HG02623 (cell line): ENCODE measurements at regions not wholly inside any gene's neighbourhood (a gene's known extent, or its start where the extent isn't known, plus 50 kb on each side); places are given as distances from the start of the nearest gene placed in this dataset.
"Not testable (repeated sequence)": the region's sequence is repeated elsewhere in the genome, so short reads cannot be mapped to it uniquely, and the experiment has no call there.

Experiments
- ATAC-seq: cut with Tn5 transposase; IDR thresholded peaks from one replicate; pipeline ENCODE4 v1.9.1; 2021; ENCODE audit warnings: moderate library complexity; ENCODE audit not compliant: unreplicated experiment

DNA sequence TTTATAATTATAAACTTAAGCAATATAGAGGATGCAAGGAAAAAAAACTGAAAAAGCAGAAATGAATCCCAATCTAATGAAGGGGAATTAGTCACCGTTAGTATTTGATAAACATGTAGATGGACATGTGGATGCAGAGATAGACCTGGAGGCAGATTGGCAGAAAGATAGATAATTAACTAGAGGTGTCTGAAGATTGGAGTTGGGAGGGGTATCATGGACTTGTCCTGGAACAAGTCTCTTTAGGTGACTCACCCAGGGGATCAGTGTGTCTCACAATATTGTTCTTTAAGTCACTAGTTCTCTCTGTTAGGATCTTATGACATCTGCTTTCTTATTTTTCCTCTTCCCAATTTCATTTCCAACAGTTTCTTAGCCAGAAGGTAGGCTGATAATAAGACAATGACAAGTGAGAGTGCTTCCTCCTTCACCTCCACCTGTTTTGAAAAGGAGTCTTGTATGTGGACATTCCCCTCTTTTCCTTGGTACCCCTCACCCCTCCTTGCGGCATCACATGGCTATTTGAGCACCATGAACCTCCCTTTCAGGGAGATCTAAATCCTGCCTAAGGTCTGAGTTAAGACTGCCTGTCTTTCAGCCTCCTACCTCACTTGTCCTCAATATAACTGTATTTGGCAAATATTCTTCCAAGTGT, 987.7 kb downstream of the TSN start:
- ATAC-seq: no peak

DNA sequence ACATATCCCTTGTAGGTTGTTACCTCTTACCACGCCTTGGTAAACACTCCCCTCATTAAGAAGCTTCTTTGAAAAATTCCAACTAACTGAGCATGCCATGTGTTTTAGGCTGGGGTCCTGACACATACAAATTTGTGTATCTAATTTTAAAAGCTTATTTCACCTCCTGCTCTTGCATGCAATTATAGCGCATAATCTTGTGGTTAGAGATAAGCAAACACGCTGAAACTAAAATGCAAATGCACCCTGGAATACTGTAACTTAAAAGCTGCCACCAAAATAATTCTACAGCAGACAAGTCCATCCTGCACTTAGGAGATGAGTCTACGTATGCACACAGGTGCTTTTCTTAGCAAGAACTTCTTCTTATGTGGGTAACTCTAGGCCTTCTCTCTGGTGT, 990.2 kb downstream of the TSN start:
- no peak for ATAC-seq

DNA sequence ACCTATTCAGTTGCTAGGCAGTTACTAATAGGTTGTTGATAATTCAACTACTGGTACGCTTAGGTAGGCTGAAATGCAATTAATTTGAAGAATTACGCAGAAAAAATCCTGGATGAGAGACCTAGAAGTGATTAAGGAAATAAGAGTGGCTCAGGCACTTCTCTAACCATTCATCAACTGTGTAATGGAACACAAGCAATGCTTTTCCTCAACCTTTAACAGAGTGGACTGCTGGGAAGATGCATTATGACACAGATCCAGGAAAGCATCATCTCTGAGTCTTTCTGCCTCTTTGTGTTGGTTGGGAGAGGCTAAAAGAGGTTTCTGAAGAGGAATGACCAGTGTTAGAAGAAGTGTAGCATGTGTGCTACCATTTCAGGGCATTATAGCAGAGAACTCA, 992.2 kb downstream of the TSN start:
- no peak for ATAC-seq

- ATAC-seq: no peak
Observed at GRCh38 chr2:122748552-122749011, 993.1 kb downstream of the TSN start.

DNA sequence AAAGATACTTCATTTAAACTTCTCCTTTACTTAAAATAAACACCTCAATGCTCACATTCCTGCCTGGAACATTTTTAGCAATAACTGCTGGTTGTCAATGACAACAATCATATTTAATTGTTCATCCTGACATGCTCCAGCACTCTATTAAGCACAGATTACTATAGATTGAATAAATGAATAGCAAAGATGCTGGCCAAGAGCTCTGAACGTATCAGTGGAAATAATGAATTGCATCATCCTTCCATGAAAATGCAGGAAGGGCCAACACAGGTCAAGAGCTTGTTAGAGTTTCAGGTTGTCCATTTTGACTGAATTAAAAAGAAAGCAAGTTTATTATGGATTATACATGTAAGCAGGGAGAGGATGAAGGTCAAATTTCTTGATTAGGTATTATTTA, 994.0 kb downstream of the TSN start:
- ATAC-seq: no peak

- ATAC-seq: no peak
Observed at GRCh38 chr2:122750095-122750494, 994.6 kb downstream of the TSN start.

GRCh38 chr2:122750808-122751207, 995.4 kb downstream of the TSN start:
- no peak for ATAC-seq

GRCh38 chr2:122753336-122753735, 997.9 kb downstream of the TSN start:
- no peak for ATAC-seq

DNA sequence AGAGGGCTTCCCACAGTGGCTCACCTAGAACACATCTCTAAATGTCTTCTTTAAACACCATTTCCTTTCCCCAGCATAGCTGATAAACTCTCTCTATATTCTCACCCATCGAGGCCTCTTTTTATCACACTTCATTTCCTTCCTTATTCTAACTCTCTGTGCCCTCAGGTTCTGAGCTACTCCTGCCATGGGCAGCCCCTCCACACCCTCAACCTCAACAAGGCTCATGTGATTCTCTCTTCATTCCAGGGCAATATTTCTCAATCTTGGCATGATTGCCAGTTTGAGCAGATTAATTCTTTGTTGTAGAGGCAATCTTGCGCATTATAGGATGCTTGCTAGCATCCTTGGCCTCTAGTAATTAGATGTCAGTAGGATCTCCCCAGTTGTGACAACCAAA, 999.1 kb downstream of the TSN start:
- no peak for ATAC-seq

DNA sequence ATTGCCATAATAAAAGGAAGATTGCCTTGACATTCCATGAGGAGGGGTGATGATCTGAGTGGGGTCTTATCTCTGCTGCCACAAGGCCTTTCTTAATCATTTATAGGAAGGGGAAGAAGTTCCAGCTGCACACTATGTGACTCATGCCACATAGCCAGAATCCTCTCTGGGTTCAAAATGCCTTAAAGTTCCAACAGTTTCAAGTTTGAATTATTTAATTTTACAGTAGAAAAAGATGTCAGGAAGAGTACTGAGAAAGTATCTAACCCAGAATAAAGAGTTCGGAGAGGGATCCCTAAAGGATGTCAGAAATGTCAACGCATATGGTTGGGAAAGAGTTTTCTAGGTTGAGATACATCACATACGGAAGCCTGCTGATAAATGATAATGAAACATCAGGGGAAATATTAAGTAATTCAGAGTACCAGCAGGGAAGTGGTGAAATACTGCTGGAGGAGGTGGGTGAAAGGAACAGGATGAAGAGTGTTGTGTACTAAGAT, 999.9 kb downstream of the TSN start:
- no peak for ATAC-seq

DNA sequence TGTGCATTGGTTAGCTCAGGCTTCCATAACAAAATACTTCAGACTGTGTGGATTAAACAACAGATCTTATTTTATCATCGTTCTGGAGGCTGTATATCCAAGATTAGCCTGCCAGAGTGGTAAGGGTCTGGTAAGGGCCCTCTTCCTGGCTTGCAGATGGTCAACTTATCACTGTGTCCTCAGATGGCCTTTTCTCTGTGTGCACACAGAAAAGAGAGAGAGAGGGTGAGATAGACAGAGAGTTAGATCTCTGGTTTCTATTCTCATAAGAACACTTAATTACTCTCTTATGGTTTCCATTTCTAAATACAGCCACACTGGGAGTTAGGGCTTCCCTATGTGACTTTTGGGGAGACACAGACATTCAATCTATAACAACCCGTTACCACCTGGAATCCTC, 1003.5 kb downstream of the TSN start:
- ATAC-seq: no peak

GRCh38 chr2:122764014-122764413, 1008.6 kb downstream of the TSN start:
- no peak for ATAC-seq

- ATAC-seq: no peak
Observed at GRCh38 chr2:122780251-122780650, 1024.8 kb downstream of the TSN start.

DNA sequence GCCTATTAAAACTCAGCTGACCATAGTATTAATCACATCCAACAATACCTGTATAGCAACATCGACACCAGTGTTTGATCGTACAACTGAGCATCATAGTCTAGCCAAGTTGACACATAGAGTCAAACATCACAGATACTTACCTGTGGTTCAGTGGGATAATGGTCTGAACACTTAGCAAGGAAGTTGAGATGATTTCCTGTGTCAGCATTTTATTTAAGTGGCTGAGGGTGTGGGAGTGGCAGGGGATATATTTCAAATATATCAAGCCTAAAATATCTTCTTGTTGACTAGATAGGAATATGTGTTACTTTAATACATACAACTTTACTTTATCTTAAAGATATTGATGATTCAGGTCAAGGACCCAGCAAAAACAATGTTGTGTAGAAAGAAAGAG, 1038.6 kb downstream of the TSN start:
- no peak for ATAC-seq

DNA sequence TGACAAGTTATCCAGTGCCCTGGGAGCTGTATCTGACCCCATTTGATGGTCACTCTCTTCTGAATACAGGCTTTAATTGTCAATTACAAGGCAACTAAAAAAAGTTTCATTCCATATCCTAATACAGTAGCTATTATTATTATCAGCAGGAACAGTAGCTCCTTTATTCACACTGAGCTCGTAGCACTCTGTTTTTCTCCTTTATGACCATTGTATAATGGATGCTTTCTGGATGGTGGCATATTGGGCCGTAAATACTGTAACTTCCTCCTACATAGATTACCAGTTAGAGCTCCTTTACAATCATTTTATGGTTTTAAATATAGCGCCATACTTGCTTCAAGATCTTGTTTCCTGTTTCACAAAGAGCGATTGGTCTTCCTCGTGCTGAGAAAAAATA, 1040.3 kb downstream of the TSN start:
- no peak for ATAC-seq

- ATAC-seq: no peak
Observed at GRCh38 chr2:122799391-122799790, 1043.9 kb downstream of the TSN start.

GRCh38 chr2:122800781-122801180, 1045.3 kb downstream of the TSN start:
- no peak for ATAC-seq

GRCh38 chr2:122804494-122804893, 1049.0 kb downstream of the TSN start:
- no peak for ATAC-seq

- no peak for ATAC-seq
Observed at GRCh38 chr2:122805346-122805745, 1049.9 kb downstream of the TSN start.

DNA sequence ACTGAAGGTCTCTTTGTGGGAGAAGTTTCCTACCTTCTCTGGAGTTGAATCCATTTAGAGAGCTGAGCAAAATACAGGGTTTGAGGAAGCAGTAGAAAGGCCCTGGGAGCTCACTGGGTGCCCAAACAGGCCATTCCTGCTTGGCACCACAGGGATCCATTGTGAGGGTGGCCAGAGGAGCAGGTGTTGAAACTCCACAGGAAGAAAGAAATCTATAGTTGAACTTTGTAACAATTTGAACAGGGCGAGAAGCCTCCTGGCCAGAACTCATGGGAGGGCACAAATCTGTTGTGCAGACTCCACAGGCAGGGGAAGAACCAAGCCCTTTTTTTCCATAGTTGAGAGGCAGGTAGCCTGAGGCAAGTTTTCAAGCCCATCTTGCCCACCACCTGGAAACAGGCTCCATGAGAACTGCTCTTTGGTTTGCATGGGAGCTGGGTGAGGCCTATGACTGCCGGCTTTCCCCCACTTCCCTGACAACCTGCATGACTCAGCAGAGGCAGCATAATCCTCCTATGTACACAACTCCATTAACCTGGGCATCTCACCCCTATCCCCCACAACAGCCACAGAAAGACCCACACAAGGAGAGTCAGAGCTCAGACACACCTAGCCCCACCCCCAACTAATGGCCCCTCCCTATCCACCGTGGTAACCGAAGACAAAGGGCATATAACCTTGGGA, 1053.0 kb downstream of the TSN start:
- no peak for ATAC-seq

DNA sequence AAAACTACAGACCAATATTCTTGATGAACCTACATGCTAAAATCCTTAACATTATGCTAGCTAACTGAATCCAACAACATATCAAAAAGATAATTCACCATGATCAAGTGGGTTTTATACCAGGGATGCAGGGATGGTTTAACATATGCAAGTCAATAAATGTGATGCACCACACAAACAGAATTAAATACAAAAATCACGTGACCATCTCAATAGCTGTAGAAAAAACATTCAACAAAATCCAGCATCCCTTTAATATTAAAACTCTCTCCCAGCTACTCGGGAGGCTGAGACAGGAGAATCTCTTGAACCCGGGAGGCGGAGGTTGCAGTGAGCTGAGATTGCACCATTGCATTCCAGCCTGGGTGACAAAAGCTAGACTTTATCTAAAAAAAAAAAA, 1056.8 kb downstream of the TSN start:
- ATAC-seq: not testable (repeated sequence)

DNA sequence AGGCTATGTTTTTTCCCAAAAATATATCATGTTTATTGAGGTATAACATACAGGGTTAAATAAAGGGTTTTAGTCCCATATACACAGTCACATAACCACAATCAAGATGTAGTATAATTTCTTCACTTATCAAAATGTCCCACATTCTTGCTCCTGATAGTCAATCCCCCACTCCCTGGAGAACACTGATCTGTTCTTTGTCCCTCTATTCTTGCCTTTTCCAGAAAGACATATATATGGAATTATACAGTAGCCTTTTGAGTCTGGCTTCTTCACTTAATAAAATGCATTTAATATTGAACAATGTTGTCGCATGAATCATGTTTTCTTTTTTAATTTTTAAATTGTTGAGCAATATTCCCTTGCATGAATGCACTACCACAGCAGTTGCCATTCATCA, 1059.7 kb downstream of the TSN start:
- ATAC-seq: no peak

DNA sequence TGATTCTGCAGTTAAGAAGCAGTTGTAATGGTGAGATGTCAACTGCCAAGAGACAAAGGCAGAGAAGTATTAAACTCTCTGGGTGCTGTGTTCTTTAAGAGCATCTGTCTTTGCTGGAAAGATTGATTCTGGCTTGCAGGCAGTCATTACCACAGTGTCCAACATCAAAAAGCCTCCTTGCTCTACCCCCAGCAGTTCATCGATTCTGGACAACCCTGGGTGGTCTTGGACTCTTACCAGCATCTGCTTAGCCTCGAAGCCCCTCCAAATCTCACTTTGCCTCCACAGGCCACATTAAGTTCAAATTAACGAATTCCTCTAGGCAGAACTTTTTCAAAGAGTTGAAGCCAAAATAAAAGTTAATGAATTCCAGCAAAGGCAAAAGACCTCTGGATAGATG, 1061.4 kb downstream of the TSN start:
- no peak for ATAC-seq
